SH-SY5Y (cell line): ENCODE measurements at regions not wholly inside any gene's neighbourhood (a gene's known extent, or its start where the extent isn't known, plus 50 kb on each side); places are given as distances from the start of the nearest gene placed in this dataset.

Experiments
- GATA2 ChIP-seq: IDR thresholded peaks from 2 replicates; pipeline ENCODE4 v1.6.1; 2011; ENCODE audit warnings: mild to moderate bottlenecking, low read depth, low read length
- GATA3 ChIP-seq: IDR thresholded peaks from 2 replicates; pipeline ENCODE4 v1.6.1; 2011; ENCODE audit warnings: low read depth, mild to moderate bottlenecking, low read length, moderate library complexity

GRCh38 chr10:64376167-64376566 lies 855.0 kb downstream of the REEP3 start:
- no peak for TF ChIP-seq GATA2
- TF ChIP-seq GATA3, result no peak

- no peak for TF ChIP-seq GATA2
- TF ChIP-seq GATA3, result no peak
These were observed 858.7 kb downstream of the REEP3 start for GRCh38 chr10:64379898-64380297.

GRCh38 chr10:64385355-64385754 lies 864.2 kb downstream of the REEP3 start:
- no peak for TF ChIP-seq GATA3
- no peak for TF ChIP-seq GATA2

- TF ChIP-seq GATA3 (no peak), GATA2 (no peak)
These were observed 873.5 kb downstream of the REEP3 start for GRCh38 chr10:64394744-64395143.

GRCh38 chr10:64396105-64396708 lies 875.0 kb downstream of the REEP3 start:
- TF ChIP-seq GATA2 (no peak), GATA3 (no peak)

GRCh38 chr10:64397125-64397524 lies 875.9 kb downstream of the REEP3 start:
- TF ChIP-seq GATA3 (no peak), GATA2 (no peak)

GRCh38 chr10:64408391-64409183 lies 887.4 kb downstream of the REEP3 start:
- TF ChIP-seq GATA3 (no peak), GATA2 (no peak)

- no peak for TF ChIP-seq GATA2
- no peak for TF ChIP-seq GATA3
These were observed 888.1 kb downstream of the REEP3 start for GRCh38 chr10:64409349-64409748.

- TF ChIP-seq GATA2 (no peak), GATA3 (no peak)
These were observed 894.8 kb downstream of the REEP3 start for GRCh38 chr10:64416011-64416410.

- TF ChIP-seq GATA2, result no peak
- TF ChIP-seq GATA3, result no peak
These were observed 898.3 kb downstream of the REEP3 start for GRCh38 chr10:64419461-64419860.

GRCh38 chr10:64426745-64427144 lies 905.5 kb downstream of the REEP3 start:
- TF ChIP-seq GATA3 (no peak), GATA2 (no peak)

GRCh38 chr10:64430690-64431323 lies 909.6 kb downstream of the REEP3 start:
- TF ChIP-seq GATA2 (no peak), GATA3 (no peak)

- no peak for TF ChIP-seq GATA2
- no peak for TF ChIP-seq GATA3
These were observed 923.0 kb downstream of the REEP3 start for GRCh38 chr10:64444163-64444562.

GRCh38 chr10:64444564-64444963 lies 923.4 kb downstream of the REEP3 start:
- TF ChIP-seq GATA2 (no peak), GATA3 (no peak)

- no peak for TF ChIP-seq GATA3
- no peak for TF ChIP-seq GATA2
These were observed 928.4 kb downstream of the REEP3 start for GRCh38 chr10:64449603-64450002.
